Kidney (tissue), 13 donors: ENCODE measurements at regions not wholly inside any gene's neighbourhood (a gene's known extent, or its start where the extent isn't known, plus 50 kb on each side); places are given as distances from the start of the nearest gene placed in this dataset.

Source experiments
- DNase-seq, 5 donors: peaks; one replicate each; pipeline ENCODE4 v3.0.0-alpha.2; 2013 to 2020
- FAIRE-seq: peaks from 2 replicates; lab custom pipeline; 2012; peaks lifted over from hg19 to GRCh38; lab: Jason Lieb, UNC
- H3K27ac ChIP-seq, 2 donors: one replicate each; pipeline ENCODE4 v1.7.0; 2013; ENCODE audit warnings: low read depth in 2 of 2, low read length in 2 of 2, inconsistent platforms in 1 of 2
- H3K27me3 ChIP-seq: one replicate; pipeline ENCODE4 v1.7.1; 2013; ENCODE audit warnings: low read length, inconsistent platforms; ENCODE audit not compliant: control insufficient read depth, insufficient read depth
- H3K36me3 ChIP-seq, 3 donors: one replicate each; pipeline versions ENCODE4 v1.7.0 to v1.7.1; 2013; ENCODE audit warnings: low read length in 3 of 3, control low read depth in 1 of 3, inconsistent platforms in 1 of 3; ENCODE audit not compliant: insufficient read depth in 3 of 3, control insufficient read depth in 2 of 3
- H3K4me1 ChIP-seq, 3 donors: one replicate each; pipeline versions ENCODE4 v1.7.0 to v1.7.1; 2013; ENCODE audit warnings: low read length in 3 of 3, inconsistent platforms in 1 of 3, low read depth in 1 of 3; ENCODE audit not compliant: control insufficient read depth in 2 of 3, insufficient read depth in 2 of 3
- H3K4me3 ChIP-seq, 3 donors: one replicate each; pipeline versions ENCODE4 v1.7.0 to v1.8.1; 2013; ENCODE audit warnings: low read length in 3 of 3, control low read depth in 1 of 3, inconsistent platforms in 1 of 3
- H3K9ac ChIP-seq, 3 donors: one replicate each; pipeline versions ENCODE4 v1.7.0 to v1.7.1; 2013; ENCODE audit warnings: low read length in 3 of 3, control low read depth in 1 of 3, inconsistent platforms in 1 of 3
- H3K9me3 ChIP-seq, 3 donors: one replicate each; pipeline versions ENCODE4 v1.7.0 to v1.7.1; 2013; ENCODE audit warnings: low read length in 3 of 3, control low read depth in 1 of 3, inconsistent platforms in 1 of 3; ENCODE audit not compliant: control insufficient read depth in 2 of 3, insufficient read depth in 1 of 3
- intact Hi-C: fragments of 100-400 bp; cut with DNase I; formaldehyde crosslinking; loops from one replicate; pipeline ENCODE4 v1.11.1; 2022
- TF ChIP-seq, protein P1 (sequence below): IDR thresholded peaks from 3 replicates; pipeline ENCODE4 v1.5.1; 2012; ENCODE audit warnings: mild to moderate bottlenecking, moderate library complexity, borderline replicate concordance; ENCODE audit not compliant: insufficient read depth; ENCODE audit errors: extremely low read depth
- donor health status: control.
- donor health status: control.
- donor health status: control.
- donor health status: control.
- donor health status: control.
- donor health status: DM: yes; HTN: yes; CAD: no.
- donor health status: Normal renal cell carcinoma (clear cell type).

- H3K9me3 ChIP-seq, result no peaks in the 10 kb centered on the region
- H3K4me3 ChIP-seq, result no peak overlapping the region
- intact Hi-C loops, result no loop called here
- H3K27ac ChIP-seq, result no peak overlapping the region
- H3K27me3 ChIP-seq, result no peaks in the 10 kb centered on the region
- FAIRE-seq (no peak), DNase-seq (no peak)
- H3K4me1 ChIP-seq, result no peaks in the 10 kb centered on the region
- no peak overlapping the region for H3K9ac ChIP-seq
- TF ChIP-seq, protein P1, sequence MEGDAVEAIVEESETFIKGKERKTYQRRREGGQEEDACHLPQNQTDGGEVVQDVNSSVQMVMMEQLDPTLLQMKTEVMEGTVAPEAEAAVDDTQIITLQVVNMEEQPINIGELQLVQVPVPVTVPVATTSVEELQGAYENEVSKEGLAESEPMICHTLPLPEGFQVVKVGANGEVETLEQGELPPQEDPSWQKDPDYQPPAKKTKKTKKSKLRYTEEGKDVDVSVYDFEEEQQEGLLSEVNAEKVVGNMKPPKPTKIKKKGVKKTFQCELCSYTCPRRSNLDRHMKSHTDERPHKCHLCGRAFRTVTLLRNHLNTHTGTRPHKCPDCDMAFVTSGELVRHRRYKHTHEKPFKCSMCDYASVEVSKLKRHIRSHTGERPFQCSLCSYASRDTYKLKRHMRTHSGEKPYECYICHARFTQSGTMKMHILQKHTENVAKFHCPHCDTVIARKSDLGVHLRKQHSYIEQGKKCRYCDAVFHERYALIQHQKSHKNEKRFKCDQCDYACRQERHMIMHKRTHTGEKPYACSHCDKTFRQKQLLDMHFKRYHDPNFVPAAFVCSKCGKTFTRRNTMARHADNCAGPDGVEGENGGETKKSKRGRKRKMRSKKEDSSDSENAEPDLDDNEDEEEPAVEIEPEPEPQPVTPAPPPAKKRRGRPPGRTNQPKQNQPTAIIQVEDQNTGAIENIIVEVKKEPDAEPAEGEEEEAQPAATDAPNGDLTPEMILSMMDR, result no peak
- no peaks in the 10 kb centered on the region for H3K36me3 ChIP-seq
Observed at GRCh38 chr2:18094277-18094676, 215.8 kb downstream of the KCNS3 start.

DNA sequence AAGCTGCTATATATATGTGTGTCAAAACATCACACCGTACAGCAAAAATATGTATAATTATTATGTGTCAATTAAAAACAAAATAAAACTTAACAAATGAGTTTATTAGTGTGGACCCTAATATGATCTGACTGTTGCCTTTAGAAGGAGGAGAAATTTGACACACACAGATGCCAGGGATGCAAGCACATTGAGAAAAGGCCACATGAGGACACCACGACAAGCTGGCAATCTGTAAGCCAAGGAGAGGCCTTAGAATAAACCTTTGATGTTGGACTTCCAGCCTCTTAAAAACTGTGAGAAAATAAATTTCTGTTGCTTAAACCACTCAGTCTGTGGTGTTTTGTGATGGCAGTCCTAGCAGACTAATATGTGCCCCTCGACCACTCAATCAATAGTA lies 214.7 kb downstream of the KCNS3 start:
- DNase-seq (no peak), FAIRE-seq (no peak)
- no peaks in the 10 kb centered on the region for H3K36me3 ChIP-seq
- H3K9ac ChIP-seq, result no peak overlapping the region
- TF ChIP-seq, protein P1, result no peak
- no peaks in the 10 kb centered on the region for H3K4me1 ChIP-seq
- H3K27ac ChIP-seq, result no peak overlapping the region
- intact Hi-C loops, result no loop called here
- no peak overlapping the region for H3K4me3 ChIP-seq
- no peaks in the 10 kb centered on the region for H3K9me3 ChIP-seq
- H3K27me3 ChIP-seq, result no peaks in the 10 kb centered on the region

- Histone ChIP-seq H3K9me3 (no peaks in the 10 kb centered on the region), H3K36me3 (no peaks in the 10 kb centered on the region), H3K9ac (no peak overlapping the region), H3K4me3 (no peak overlapping the region), H3K27ac (no peak overlapping the region), H3K4me1 (no peaks in the 10 kb centered on the region), H3K27me3 (no peaks in the 10 kb centered on the region)
- intact Hi-C loops, result no loop called here
- TF ChIP-seq, protein P1, result no peak
- DNase-seq, result no peak
- no peak for FAIRE-seq
Observed at GRCh38 chr2:18092760-18093159, 214.3 kb downstream of the KCNS3 start.

GRCh38 chr2:18085593-18085992 lies 207.1 kb downstream of the KCNS3 start:
- no peaks in the 10 kb centered on the region for H3K36me3 ChIP-seq
- FAIRE-seq (no peak), DNase-seq (no peak)
- no peak overlapping the region for H3K27ac ChIP-seq
- intact Hi-C loops, result no loop called here
- no peak overlapping the region for H3K9ac ChIP-seq
- H3K9me3 ChIP-seq, result no peaks in the 10 kb centered on the region
- H3K27me3 ChIP-seq, result no peaks in the 10 kb centered on the region
- no peaks in the 10 kb centered on the region for H3K4me1 ChIP-seq
- H3K4me3 ChIP-seq, result no peak overlapping the region
- TF ChIP-seq, protein P1, result no peak
